ENCODE measurements at regions not wholly inside any gene's neighbourhood (a gene's known extent, or its start where the extent isn't known, plus 50 kb on each side); places are given as distances from the start of the nearest gene placed in this dataset.
"Not testable (repeated sequence)": the region's sequence is repeated elsewhere in the genome, so short reads cannot be mapped to it uniquely, and the experiment has no call there.

DNA sequence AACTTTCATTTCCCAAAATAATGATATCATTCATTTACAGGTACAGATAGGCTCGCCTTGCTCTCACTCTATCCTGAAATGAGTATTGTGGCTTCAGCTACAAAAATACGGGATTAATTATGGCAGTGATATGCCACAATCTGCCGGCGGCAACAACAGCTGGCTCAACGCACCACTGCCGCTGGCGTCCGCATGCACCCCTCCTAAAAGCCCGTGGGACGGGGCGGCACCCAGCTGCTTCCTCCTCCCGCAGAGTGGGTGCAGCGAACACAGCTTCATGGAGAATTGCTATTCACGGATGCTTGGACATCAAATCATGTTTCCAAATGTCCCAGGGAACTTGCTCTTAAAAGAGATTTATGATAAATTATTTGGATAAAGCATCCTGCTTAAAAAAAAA lies 266.8 kb downstream of the TEX29 start:
- in situ Hi-C loops (cut with MboI; ENCODE audit: low sequenced_read_pairs, unreplicated experiment) = no loop called here
- DNase-seq (ENCODE audit: low spot score) = no peak
- TF ChIP-seq, protein P1, sequence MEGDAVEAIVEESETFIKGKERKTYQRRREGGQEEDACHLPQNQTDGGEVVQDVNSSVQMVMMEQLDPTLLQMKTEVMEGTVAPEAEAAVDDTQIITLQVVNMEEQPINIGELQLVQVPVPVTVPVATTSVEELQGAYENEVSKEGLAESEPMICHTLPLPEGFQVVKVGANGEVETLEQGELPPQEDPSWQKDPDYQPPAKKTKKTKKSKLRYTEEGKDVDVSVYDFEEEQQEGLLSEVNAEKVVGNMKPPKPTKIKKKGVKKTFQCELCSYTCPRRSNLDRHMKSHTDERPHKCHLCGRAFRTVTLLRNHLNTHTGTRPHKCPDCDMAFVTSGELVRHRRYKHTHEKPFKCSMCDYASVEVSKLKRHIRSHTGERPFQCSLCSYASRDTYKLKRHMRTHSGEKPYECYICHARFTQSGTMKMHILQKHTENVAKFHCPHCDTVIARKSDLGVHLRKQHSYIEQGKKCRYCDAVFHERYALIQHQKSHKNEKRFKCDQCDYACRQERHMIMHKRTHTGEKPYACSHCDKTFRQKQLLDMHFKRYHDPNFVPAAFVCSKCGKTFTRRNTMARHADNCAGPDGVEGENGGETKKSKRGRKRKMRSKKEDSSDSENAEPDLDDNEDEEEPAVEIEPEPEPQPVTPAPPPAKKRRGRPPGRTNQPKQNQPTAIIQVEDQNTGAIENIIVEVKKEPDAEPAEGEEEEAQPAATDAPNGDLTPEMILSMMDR (IDR thresholded peaks at IDR 0.05; ENCODE audit: borderline replicate concordance, control extremely low read depth, extremely low read depth, insufficient read depth, missing control alignments) = no peak

DNA sequence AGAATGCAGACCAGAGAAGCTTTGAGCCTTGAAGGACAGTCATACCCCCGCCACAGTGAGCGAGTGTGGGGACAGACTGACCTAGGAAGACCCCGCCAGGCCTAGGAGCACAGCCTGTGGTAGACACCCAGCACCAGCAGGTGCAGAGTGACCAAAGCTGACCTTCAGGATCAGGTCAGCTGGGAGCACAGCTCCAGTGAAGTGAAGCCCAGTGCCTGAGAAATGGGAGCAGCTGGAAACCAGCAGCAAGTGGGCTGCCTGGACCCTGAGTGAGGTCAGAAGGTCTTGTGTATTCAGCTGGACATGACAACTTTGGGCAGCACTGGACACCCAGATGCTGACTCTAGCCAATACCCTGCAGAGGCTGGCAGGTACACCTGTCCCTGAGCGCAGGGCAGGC lies 268.9 kb downstream of the TEX29 start:
- DNase-seq (ENCODE audit: low spot score) = no peak
- in situ Hi-C loops (cut with MboI; ENCODE audit: low sequenced_read_pairs, unreplicated experiment) = no loop called here
- TF ChIP-seq, protein P1 (IDR thresholded peaks at IDR 0.05; ENCODE audit: borderline replicate concordance, control extremely low read depth, extremely low read depth, insufficient read depth, missing control alignments) = no peak

- DNase-seq (ENCODE audit: low spot score) = no peak
- in situ Hi-C loops (cut with MboI; ENCODE audit: low sequenced_read_pairs, unreplicated experiment) = no loop called here
- TF ChIP-seq, protein P1 (IDR thresholded peaks at IDR 0.05; ENCODE audit: borderline replicate concordance, control extremely low read depth, extremely low read depth, insufficient read depth, missing control alignments) = no peak
Observed at GRCh38 chr13:111589992-111590391, 269.6 kb downstream of the TEX29 start.

DNA sequence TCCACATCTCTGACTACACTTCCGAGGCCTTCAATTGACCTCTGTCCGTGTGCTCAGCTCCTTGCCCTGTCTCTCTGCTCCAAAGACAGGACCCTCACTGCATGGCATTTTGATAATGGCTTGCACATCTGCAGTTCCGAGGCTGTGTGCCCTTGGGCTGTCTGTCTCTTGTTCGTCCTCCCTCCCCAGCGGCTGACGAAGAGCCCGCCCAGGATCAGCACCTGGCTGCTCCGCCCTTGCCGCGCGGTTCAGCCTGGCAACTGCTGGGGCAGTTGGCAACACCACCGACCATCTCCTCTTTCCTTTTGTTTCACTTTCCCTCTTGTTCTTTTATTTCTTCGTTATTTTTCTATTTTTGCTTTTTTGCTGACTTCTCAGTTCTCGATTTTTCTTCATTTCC lies 270.4 kb downstream of the TEX29 start:
- DNase-seq (ENCODE audit: low spot score) = no peak
- in situ Hi-C loops (cut with MboI; ENCODE audit: low sequenced_read_pairs, unreplicated experiment) = no loop called here
- TF ChIP-seq, protein P1 (IDR thresholded peaks at IDR 0.05; ENCODE audit: borderline replicate concordance, control extremely low read depth, extremely low read depth, insufficient read depth, missing control alignments) = no peak

DNA sequence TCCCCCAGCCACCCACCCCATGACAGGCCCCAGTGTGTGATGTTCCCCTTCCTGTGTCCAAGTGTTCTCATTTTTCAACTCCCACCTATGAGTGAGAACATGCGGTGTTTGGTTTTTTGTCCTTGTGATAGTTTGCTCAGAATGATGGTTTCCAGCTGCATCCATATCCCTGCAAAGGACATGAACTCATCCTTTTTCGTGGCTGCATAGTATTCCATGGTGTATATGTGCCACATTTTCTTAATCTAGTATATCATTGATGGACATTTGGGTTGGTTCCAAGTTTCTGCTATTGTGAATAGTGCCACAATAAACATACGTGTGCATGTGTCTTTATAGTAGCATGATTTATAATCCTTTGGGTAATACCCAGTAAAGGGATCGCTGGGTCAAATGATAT lies 273.0 kb downstream of the TEX29 start:
- DNase-seq (ENCODE audit: low spot score); in situ Hi-C loops (cut with MboI; ENCODE audit: low sequenced_read_pairs, unreplicated experiment): not testable (repeated sequence)

- TF ChIP-seq, protein P1 (IDR thresholded peaks at IDR 0.05; ENCODE audit: borderline replicate concordance, control extremely low read depth, extremely low read depth, insufficient read depth, missing control alignments) = no peak
- in situ Hi-C loops (cut with MboI; ENCODE audit: low sequenced_read_pairs, unreplicated experiment) = no loop called here
- DNase-seq (ENCODE audit: low spot score) = no peak
Observed at GRCh38 chr13:111594606-111595005, 274.2 kb downstream of the TEX29 start.

DNA sequence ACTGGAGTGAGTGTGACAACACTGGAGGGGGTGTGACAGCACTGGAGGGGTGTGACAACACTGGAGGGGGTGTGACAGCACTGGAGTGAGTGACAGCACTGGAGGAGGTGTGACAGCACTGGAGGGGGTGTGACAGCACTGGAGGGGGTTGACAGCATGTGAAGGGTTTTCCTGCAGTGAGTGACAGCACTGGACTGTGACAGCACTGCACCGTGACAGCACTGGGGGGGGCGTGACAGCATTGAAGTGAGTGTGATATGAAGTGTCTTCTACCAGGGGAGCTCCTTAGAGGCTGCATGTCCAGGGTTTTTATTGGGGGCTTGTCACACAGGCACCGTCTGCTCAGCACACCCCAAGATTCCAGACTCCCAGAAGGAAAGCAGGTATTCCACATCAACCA lies 274.8 kb downstream of the TEX29 start:
- DNase-seq (ENCODE audit: low spot score) = no peak
- TF ChIP-seq, protein P1 (IDR thresholded peaks at IDR 0.05; ENCODE audit: borderline replicate concordance, control extremely low read depth, extremely low read depth, insufficient read depth, missing control alignments) = no peak
- in situ Hi-C loops (cut with MboI; ENCODE audit: low sequenced_read_pairs, unreplicated experiment) = no loop called here

All from GM13976 (cell line).